Stomach (tissue), 8 donors: ENCODE measurements at regions not wholly inside any gene's neighbourhood (a gene's known extent, or its start where the extent isn't known, plus 50 kb on each side); places are given as distances from the start of the nearest gene placed in this dataset.

Experiments
- DNase-seq, 2 donors: peaks; one replicate each; pipeline versions ENCODE4 v3.0.0 to v3.0.0-alpha.2; 2013 to 2019
- H3K27ac ChIP-seq, 5 donors: fragments of 200-600 bp in 4 of 5; sonication (generic) in 4 of 5; one replicate each; pipeline ENCODE4 v1.5.1; 2013 to 2019; ENCODE audit warnings: mild to moderate bottlenecking in 1 of 5, moderate library complexity in 1 of 5
- H3K27me3 ChIP-seq, 3 donors: fragments of 200-600 bp; sonication (generic); one replicate each; pipeline ENCODE4 v1.5.1; 2017 to 2019; ENCODE audit warnings: mixed run types in 1 of 3
- H3K36me3 ChIP-seq, 4 donors: fragments of 200-600 bp; sonication (generic); 1 replicate in 3 of 4; 2 replicates in 1 of 4; pipeline ENCODE4 v1.5.1; 2016 to 2019
- H3K4me1 ChIP-seq, 4 donors: fragments of 200-600 bp; sonication (generic); one replicate each; pipeline ENCODE4 v1.5.1; 2016 to 2019
- H3K4me3 ChIP-seq, 4 donors: fragments of 200-600 bp; sonication (generic) in 3 of 4; one replicate each; pipeline ENCODE4 v1.5.1; 2016 to 2019; ENCODE audit warnings: mild to moderate bottlenecking in 1 of 4
- H3K9me3 ChIP-seq, 4 donors: fragments of 200-600 bp; sonication (generic); one replicate each; pipeline ENCODE4 v1.5.1; 2016 to 2019
- CTCF ChIP-seq, 7 experiments: fragments of 450-650 bp in 4 of 7; fragments of 200-600 bp in 3 of 7; sonication (generic) in 3 of 7; IDR thresholded peaks; one replicate each; pipeline ENCODE4 v1.5.1; 2016 to 2019; ENCODE audit warnings: antibody characterized with exemption in 7 of 7, control low read depth in 2 of 7, mild to moderate bottlenecking in 1 of 7
- EP300 ChIP-seq: sonication (generic); formaldehyde crosslinking; IDR thresholded peaks from one replicate; pipeline ENCODE4 v1.6.1; 2017; ENCODE audit warnings: antibody characterized with exemption
- POLR2A ChIP-seq, 4 donors: fragments of 450-650 bp; IDR thresholded peaks; one replicate each; pipeline ENCODE4 v1.6.1; 2016; ENCODE audit warnings: antibody characterized with exemption in 4 of 4, control low read depth in 2 of 4, mild to moderate bottlenecking in 1 of 4, moderate library complexity in 1 of 4
- POLR2AphosphoS5 ChIP-seq, 3 donors: sonication (generic); formaldehyde crosslinking; IDR thresholded peaks; one replicate each; pipeline ENCODE4 v1.6.1; 2016; ENCODE audit warnings: antibody characterized with exemption in 3 of 3
- WGBS, 5 donors: extraction: QIAGEN DNeasy Blood & Tissue Kit in 3 of 5; methylation state at CpG; one replicate each; pipeline versions ENCODE4 v1.1.5 to v1.1.7; 2013 to 2018; 5-methylcytosine and 5-hydroxymethylcytosine counted together
- intact Hi-C: fragments of 100-400 bp; cut with DNase I; formaldehyde crosslinking; loops from one replicate; pipeline ENCODE4 v1.15.1; 2023; ENCODE audit warnings: low total_unique reads
- donor health status: healthy with polysubstance abuse.
- donor health status: Bipolar disorder and iron deficiency.
- donor health status: healthy.

- Histone ChIP-seq H3K4me3 (no peak overlapping the region), H3K9me3 (no peaks in the 10 kb centered on the region), H3K27ac (no peak overlapping the region), H3K36me3 (no peaks in the 10 kb centered on the region), H3K4me1 (peaks cover 0 to 23% (median 15%) of the 10 kb centered on the region in 4 donors), H3K27me3 (peaks cover 5 to 42% (median 6%) of the 10 kb centered on the region in 3 donors)
- TF ChIP-seq POLR2A (IDR thresholded peaks at IDR 0.05) (no peak), EP300 (no peak), POLR2AphosphoS5 (IDR thresholded peaks at IDR 0.05) (no peak), CTCF (IDR thresholded peaks at IDR 0.05) (no peak)
- intact Hi-C loops = no loop called here
- DNase-seq = no peak
- WGBS, 5 donors = 89 to 94% (median 90%) methylated on average over 4 of the region's 4 CpGs
Observed at GRCh38 chr6:27755768-27756167, 156.4 kb downstream of the OR2B2 start.

DNA sequence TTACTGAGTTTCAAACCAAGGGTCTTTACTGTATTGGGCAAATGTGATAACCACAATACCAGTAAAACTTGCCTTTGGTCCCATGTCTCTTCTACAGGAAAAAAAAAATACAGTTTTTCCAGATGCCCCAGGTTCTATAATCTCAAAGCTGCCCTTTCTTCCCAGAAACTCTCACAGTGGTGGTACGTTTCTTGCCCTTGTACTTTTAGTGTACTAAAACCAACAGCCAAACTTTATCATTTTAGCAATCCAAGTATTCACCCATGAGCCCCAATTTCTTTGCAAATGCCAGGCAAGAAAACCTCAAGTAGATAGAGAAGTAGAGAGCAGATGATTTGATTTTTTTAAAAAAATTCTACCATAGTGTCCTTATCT lies 157.8 kb downstream of the OR2B2 start:
- intact Hi-C loops = no loop called here
- H3K9me3 ChIP-seq = no peaks in the 10 kb centered on the region
- peaks cover 5 to 30% (median 5%) of the 10 kb centered on the region in 3 donors for H3K27me3 ChIP-seq
- DNase-seq = no peak
- peak overlapping the region in 1 of 5 donors; percentile 10 for H3K27ac ChIP-seq
- H3K36me3 ChIP-seq = no peaks in the 10 kb centered on the region
- peaks cover 0 to 23% (median 15%) of the 10 kb centered on the region in 4 donors for H3K4me1 ChIP-seq
- peak overlapping the region in 3 of 4 donors; percentile 62 to 69 (median 66) for H3K4me3 ChIP-seq
- 3 to 20% (median 17%) methylated on average over 1 of the region's 1 CpG for WGBS, 5 donors
- TF ChIP-seq POLR2AphosphoS5 (IDR thresholded peaks at IDR 0.05) = no peak
- TF ChIP-seq CTCF (IDR thresholded peaks at IDR 0.05) = no peak
- no peak for TF ChIP-seq POLR2A (IDR thresholded peaks at IDR 0.05)
- no peak for TF ChIP-seq EP300

GRCh38 chr6:27753668-27754407 lies 158.4 kb downstream of the OR2B2 start:
- WGBS, 5 donors = 0 to 1% (median 0%) methylated on average over 12 of the region's 12 CpGs

More at GRCh38 chr6:27753668-27754407, 158.4 kb downstream of the OR2B2 start:
- H3K4me1 ChIP-seq = peaks cover 0 to 23% (median 15%) of the 10 kb centered on the region in 4 donors
- TF ChIP-seq POLR2AphosphoS5 (IDR thresholded peaks at IDR 0.05) (no peak), POLR2A (IDR thresholded peaks at IDR 0.05) (no peak), CTCF (IDR thresholded peaks at IDR 0.05) (no peak), EP300 (no peak)
- no peaks in the 10 kb centered on the region for H3K9me3 ChIP-seq
- H3K4me3 ChIP-seq = peak overlapping the region; percentile 62 to 80 (median 68)
- H3K27ac ChIP-seq = peak overlapping the region in 1 of 5 donors; percentile 10
- intact Hi-C loops = no loop called here
- DNase-seq = peak; percentile 37 to 91
- H3K27me3 ChIP-seq = peaks cover 5 to 31% (median 5%) of the 10 kb centered on the region in 3 donors
- H3K36me3 ChIP-seq = no peaks in the 10 kb centered on the region
